Right atrium auricular region (tissue), 2 donors: ENCODE measurements at regions not wholly inside any gene's neighbourhood (a gene's known extent, or its start where the extent isn't known, plus 50 kb on each side); places are given as distances from the start of the nearest gene placed in this dataset.

Source experiments
- DNase-seq: peaks from one replicate; pipeline ENCODE4 v3.0.0-alpha.2; 2019; ENCODE audit warnings: low spot score
- H3K27ac ChIP-seq, 2 donors: fragments of 200-600 bp; sonication (generic); 1 replicate in 1 of 2; 2 replicates in 1 of 2; pipeline ENCODE4 v1.5.1; 2016 to 2019
- H3K27me3 ChIP-seq, 2 donors: fragments of 200-600 bp; sonication (generic); one replicate each; pipeline versions ENCODE4 v1.5.1 to v1.6.0; 2017 to 2019
- H3K36me3 ChIP-seq: fragments of 200-600 bp; sonication (generic); one replicate; pipeline ENCODE4 v1.5.1; 2016
- H3K4me1 ChIP-seq, 2 donors: fragments of 200-600 bp; sonication (generic); one replicate each; pipeline versions ENCODE4 v1.5.1 to v1.6.0; 2017 to 2019
- H3K4me3 ChIP-seq, 2 donors: fragments of 200-600 bp; sonication (generic); 1 replicate in 1 of 2; 2 replicates in 1 of 2; pipeline ENCODE4 v1.5.1; 2017 to 2019; ENCODE audit warnings: mild to moderate bottlenecking in 1 of 2, moderate library complexity in 1 of 2
- H3K9me3 ChIP-seq, 2 donors: fragments of 200-600 bp; sonication (generic); one replicate each; pipeline ENCODE4 v1.5.1; 2019
- TF ChIP-seq, protein P1 (sequence below), 2 donors: fragments of 200-600 bp; sonication (generic); IDR thresholded peaks; one replicate each; pipeline ENCODE4 v1.5.1; 2019; ENCODE audit warnings: antibody characterized with exemption in 2 of 2

DNA sequence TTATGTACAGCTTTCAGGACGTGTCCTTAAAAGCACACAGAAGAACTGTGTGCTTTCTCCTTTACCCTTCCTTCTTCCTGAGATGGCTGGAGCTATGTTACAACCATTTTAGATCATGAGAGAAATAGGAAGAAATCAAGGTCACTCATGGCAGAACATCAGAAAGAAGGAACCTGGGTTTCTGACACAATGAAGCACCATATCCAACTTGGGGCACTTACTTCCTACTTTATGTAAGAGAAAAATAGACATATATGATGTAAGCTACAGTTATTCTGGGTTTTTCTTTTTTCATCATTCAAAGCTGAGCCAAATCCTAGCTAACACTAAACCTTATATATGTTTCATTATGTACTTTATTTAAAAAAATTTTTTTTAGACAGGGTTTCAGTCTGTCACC is 79.5 kb downstream of the FAM161A start:
- no peak for DNase-seq
- TF ChIP-seq, protein P1, sequence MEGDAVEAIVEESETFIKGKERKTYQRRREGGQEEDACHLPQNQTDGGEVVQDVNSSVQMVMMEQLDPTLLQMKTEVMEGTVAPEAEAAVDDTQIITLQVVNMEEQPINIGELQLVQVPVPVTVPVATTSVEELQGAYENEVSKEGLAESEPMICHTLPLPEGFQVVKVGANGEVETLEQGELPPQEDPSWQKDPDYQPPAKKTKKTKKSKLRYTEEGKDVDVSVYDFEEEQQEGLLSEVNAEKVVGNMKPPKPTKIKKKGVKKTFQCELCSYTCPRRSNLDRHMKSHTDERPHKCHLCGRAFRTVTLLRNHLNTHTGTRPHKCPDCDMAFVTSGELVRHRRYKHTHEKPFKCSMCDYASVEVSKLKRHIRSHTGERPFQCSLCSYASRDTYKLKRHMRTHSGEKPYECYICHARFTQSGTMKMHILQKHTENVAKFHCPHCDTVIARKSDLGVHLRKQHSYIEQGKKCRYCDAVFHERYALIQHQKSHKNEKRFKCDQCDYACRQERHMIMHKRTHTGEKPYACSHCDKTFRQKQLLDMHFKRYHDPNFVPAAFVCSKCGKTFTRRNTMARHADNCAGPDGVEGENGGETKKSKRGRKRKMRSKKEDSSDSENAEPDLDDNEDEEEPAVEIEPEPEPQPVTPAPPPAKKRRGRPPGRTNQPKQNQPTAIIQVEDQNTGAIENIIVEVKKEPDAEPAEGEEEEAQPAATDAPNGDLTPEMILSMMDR (IDR thresholded peaks at IDR 0.05): no peak
- H3K4me1 ChIP-seq: no peaks in the 10 kb centered on the region
- no peaks in the 10 kb centered on the region for H3K36me3 ChIP-seq
- no peaks in the 10 kb centered on the region for H3K9me3 ChIP-seq
- no peak overlapping the region for H3K27ac ChIP-seq
- no peak overlapping the region for H3K4me3 ChIP-seq
- no peaks in the 10 kb centered on the region for H3K27me3 ChIP-seq

DNA sequence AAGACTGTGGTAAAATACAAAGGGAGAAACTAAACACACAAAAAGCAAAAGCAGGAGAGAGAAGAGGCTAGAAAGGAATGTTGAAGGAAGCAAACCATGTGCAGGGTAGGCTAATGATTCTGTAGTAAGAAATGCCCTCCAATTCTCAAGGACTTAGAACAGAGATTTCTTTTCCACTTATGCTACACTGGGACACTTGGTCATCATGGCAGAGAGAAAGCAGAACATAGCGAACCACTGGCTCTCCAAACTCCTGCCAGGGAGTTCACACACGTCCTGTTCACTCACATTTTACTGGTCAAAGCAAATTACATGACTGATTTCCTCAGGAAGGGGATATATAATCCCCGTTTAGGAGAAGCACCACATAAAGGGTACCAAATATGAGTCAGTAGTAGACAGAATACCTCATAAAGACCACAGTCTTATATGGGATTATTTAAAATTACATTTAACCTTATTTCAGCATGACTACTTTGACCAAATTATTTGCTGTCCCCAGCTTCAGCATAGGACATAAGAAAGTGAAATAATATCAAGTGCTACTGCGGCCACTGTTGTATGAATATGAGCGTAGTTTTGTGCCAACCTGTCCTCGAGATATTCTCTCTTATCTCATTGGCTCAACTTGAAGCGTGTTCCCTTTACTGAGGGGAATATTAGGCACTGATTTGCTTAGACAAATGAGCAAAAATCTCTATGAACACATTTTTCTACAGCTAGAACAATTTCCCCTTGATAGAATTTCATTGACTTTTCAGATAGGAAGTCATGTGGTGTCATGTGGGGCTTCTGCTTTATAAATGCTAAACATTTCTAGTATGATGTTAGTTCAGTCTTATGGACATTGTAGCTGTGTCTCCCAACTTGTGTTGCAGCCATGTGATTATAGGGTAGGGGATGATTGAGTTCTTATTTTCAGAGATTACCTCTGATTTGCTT is 81.7 kb downstream of the FAM161A start:
- H3K27me3 ChIP-seq: no peaks in the 10 kb centered on the region
- no peaks in the 10 kb centered on the region for H3K9me3 ChIP-seq
- H3K4me1 ChIP-seq: no peaks in the 10 kb centered on the region
- no peak overlapping the region for H3K27ac ChIP-seq
- TF ChIP-seq, protein P1 (IDR thresholded peaks at IDR 0.05): no peak
- no peak for DNase-seq
- H3K36me3 ChIP-seq: no peaks in the 10 kb centered on the region
- H3K4me3 ChIP-seq: no peak overlapping the region

- Histone ChIP-seq H3K36me3 (no peaks in the 10 kb centered on the region), H3K4me1 (no peaks in the 10 kb centered on the region), H3K27ac (no peak overlapping the region), H3K4me3 (no peak overlapping the region), H3K27me3 (no peaks in the 10 kb centered on the region), H3K9me3 (no peaks in the 10 kb centered on the region)
- TF ChIP-seq, protein P1 (IDR thresholded peaks at IDR 0.05): no peak
- no peak for DNase-seq
Observed at GRCh38 chr2:61770746-61771145, 83.1 kb downstream of the FAM161A start.

DNA sequence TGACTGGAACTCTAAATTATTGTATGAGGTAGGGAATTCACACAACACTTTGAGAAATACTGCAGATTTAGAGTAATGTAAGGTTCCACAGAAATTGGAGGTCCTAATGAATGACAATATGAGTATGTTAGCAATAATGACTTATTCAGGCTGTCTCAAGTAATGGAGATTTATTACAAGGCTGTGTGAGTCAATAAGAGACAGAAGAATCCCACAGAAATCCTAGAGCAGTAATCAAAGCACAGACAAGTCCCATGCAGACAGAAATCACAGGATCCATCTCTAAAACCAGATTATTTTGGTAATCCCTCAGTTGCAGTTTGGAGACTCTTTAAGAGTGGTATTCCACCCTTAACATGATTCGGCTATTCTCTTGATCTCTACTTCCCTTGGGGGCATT is 83.6 kb downstream of the FAM161A start:
- TF ChIP-seq, protein P1 (IDR thresholded peaks at IDR 0.05): no peak
- H3K36me3 ChIP-seq: no peaks in the 10 kb centered on the region
- no peaks in the 10 kb centered on the region for H3K9me3 ChIP-seq
- no peaks in the 10 kb centered on the region for H3K4me1 ChIP-seq
- H3K27ac ChIP-seq: no peak overlapping the region
- H3K4me3 ChIP-seq: no peak overlapping the region
- no peaks in the 10 kb centered on the region for H3K27me3 ChIP-seq
- no peak for DNase-seq

GRCh38 chr2:61769093-61769675 is 84.7 kb downstream of the FAM161A start:
- peaks cover 0 to 4% of the 10 kb centered on the region in 2 donors for H3K9me3 ChIP-seq
- H3K27ac ChIP-seq: no peak overlapping the region

More at GRCh38 chr2:61769093-61769675, 84.7 kb downstream of the FAM161A start:
- Histone ChIP-seq H3K4me3 (no peak overlapping the region), H3K4me1 (no peaks in the 10 kb centered on the region), H3K27me3 (no peaks in the 10 kb centered on the region), H3K36me3 (no peaks in the 10 kb centered on the region)
- DNase-seq: no peak
- TF ChIP-seq, protein P1 (IDR thresholded peaks at IDR 0.05): no peak
